Bronchial epithelial cell (primary cell): ENCODE measurements at regions not wholly inside any gene's neighbourhood (a gene's known extent, or its start where the extent isn't known, plus 50 kb on each side); places are given as distances from the start of the nearest gene placed in this dataset.
"Not testable (repeated sequence)": the region's sequence is repeated elsewhere in the genome, so short reads cannot be mapped to it uniquely, and the experiment has no call there.

Experiments used
- DNase-seq: peaks from one replicate; pipeline ENCODE4 v3.0.0-alpha.2; 2010; ENCODE audit warnings: low read depth
- FAIRE-seq: peaks from 2 replicates; lab custom pipeline; 2011; peaks lifted over from hg19 to GRCh38; lab: Jason Lieb, UNC
- H3K27me3 ChIP-seq: 2 replicates; pipeline ENCODE4 v1.5.1; 2011; ENCODE audit warnings: low read length; ENCODE audit not compliant: control insufficient read depth, insufficient read depth
- H3K36me3 ChIP-seq: 2 replicates; pipeline ENCODE4 v1.5.1; 2011; ENCODE audit warnings: low read length; ENCODE audit not compliant: control insufficient read depth, insufficient read depth
- H3K4me3 ChIP-seq: 2 replicates; pipeline ENCODE4 v1.5.1; 2011; ENCODE audit warnings: mild to moderate bottlenecking, low read depth, low read length, control low read depth
- TF ChIP-seq, protein P1 (sequence below): IDR thresholded peaks from 2 replicates; pipeline ENCODE4 v1.5.1; 2011; ENCODE audit warnings: mild to moderate bottlenecking, moderate library complexity, low read length, control low read depth, inconsistent platforms; ENCODE audit not compliant: insufficient read depth, severe bottlenecking

GRCh38 chr10:9381733-9382532, 1327.4 kb downstream of the GATA3 start:
- TF ChIP-seq, protein P1, sequence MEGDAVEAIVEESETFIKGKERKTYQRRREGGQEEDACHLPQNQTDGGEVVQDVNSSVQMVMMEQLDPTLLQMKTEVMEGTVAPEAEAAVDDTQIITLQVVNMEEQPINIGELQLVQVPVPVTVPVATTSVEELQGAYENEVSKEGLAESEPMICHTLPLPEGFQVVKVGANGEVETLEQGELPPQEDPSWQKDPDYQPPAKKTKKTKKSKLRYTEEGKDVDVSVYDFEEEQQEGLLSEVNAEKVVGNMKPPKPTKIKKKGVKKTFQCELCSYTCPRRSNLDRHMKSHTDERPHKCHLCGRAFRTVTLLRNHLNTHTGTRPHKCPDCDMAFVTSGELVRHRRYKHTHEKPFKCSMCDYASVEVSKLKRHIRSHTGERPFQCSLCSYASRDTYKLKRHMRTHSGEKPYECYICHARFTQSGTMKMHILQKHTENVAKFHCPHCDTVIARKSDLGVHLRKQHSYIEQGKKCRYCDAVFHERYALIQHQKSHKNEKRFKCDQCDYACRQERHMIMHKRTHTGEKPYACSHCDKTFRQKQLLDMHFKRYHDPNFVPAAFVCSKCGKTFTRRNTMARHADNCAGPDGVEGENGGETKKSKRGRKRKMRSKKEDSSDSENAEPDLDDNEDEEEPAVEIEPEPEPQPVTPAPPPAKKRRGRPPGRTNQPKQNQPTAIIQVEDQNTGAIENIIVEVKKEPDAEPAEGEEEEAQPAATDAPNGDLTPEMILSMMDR, result no peak
- H3K36me3 ChIP-seq, result no peaks in the 10 kb centered on the region
- FAIRE-seq (no peak), DNase-seq (no peak)
- no peaks in the 10 kb centered on the region for H3K27me3 ChIP-seq
- no peak overlapping the region for H3K4me3 ChIP-seq

GRCh38 chr10:9382533-9382866, 1328.0 kb downstream of the GATA3 start:
- TF ChIP-seq, protein P1, result no peak
- no peak for FAIRE-seq
- Histone ChIP-seq H3K36me3 (no peaks in the 10 kb centered on the region), H3K27me3 (no peaks in the 10 kb centered on the region), H3K4me3 (no peak overlapping the region)
- DNase-seq, result no peak

DNA sequence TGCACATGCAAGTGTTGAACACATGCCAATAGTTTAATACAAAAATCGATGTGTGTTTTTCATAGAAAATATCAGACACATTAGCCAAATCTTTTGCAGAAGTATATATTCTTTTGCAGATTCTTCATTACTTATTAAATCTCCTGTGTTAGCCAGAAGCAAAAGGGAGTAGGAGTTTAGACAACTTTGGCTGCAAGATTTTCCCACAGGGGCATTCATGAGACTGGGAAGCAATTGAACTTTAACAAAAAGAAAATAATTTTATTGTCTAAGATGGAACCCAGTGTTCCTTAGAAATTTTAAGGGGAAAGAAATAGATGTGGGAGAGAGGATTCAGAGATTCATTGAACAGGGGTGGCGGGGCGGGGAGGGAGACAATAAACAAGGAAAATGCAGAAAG, 1336.0 kb downstream of the GATA3 start:
- no peak for FAIRE-seq
- no peaks in the 10 kb centered on the region for H3K27me3 ChIP-seq
- TF ChIP-seq, protein P1, result no peak
- H3K4me3 ChIP-seq, result no peak overlapping the region
- H3K36me3 ChIP-seq, result no peaks in the 10 kb centered on the region
- no peak for DNase-seq

DNA sequence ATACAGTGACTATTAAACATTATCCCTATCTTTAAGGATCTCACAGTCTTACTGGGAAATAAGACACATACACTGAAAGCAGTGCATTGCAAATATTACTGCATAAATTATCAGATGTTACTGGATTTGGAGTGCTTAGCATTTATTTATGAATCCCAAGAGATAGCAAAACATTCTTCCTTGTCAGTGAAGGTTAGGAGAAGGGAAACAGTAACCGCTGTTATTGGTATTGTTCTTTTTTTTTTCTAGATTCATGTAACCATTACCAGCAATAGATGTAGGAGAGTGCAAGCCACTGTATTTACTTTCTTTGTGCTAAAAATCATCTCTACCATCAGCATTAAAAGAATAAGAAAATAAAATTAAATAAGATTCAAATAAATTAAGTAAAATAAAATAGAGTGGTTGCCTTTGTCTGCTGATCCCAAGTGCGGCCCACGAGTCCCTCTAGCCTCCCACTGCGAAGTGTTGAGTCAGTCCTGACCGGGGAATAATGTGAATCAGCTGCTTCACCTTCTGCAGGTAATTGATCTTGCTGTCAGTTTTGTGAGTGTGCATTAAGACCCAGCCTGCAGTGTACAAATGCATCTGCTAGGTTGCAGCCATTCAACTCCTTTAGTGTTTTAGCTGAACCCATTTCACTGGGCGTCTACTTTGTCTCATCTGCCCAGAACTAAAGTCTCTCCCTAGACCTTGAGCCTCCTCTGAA, 1344.9 kb downstream of the GATA3 start:
- FAIRE-seq, result no peak

GRCh38 chr10:9402067-9402466, 1347.6 kb downstream of the GATA3 start:
- not testable (repeated sequence) for FAIRE-seq, H3K36me3 ChIP-seq, H3K27me3 ChIP-seq, DNase-seq, H3K4me3 ChIP-seq

More for the DNA sequence above, 1344.9 kb downstream of the GATA3 start:
- TF ChIP-seq, protein P1, result no peak
- no peak overlapping the region for H3K4me3 ChIP-seq
- no peaks in the 10 kb centered on the region for H3K27me3 ChIP-seq
- no peaks in the 10 kb centered on the region for H3K36me3 ChIP-seq
- no peak for DNase-seq

DNA sequence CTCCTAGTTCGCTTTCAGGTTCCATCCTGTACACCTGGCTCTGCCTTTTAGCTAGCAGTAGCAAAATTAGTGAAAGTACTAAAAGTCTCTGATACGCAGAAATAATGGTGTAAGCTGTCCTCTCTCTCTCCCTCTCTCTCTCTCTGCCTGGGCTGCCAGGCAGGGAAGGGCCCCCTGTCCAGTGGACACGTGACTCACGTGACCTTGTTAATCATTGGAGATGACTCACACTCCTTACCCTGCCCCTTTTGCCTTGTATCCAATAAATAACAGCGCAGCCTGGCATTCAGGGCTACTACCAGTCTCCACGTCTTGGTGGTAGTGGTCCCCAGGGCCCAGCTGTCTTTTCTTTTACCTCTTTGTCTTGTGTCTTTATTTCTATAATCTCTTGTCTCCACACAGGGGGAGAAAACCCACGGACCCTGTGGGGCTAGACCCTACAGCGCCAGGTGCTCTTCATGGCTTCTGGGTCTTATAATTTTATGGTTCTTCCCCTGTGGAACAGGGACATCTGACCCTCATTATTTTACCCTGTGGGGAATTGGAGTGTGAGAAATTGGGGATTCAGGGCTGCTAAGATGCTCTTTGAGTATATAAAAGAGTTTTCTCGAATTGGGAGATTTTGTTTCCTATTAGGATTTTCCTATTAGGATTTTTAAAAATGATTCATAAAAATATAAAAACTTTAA, 1348.2 kb downstream of the GATA3 start:
- H3K4me3 ChIP-seq, FAIRE-seq, H3K36me3 ChIP-seq, H3K27me3 ChIP-seq, DNase-seq: not testable (repeated sequence)

GRCh38 chr10:9407201-9407600, 1352.7 kb downstream of the GATA3 start:
- not testable (repeated sequence) for DNase-seq, FAIRE-seq, H3K4me3 ChIP-seq, H3K27me3 ChIP-seq, H3K36me3 ChIP-seq
